ENCODE measurements at regions not wholly inside any gene's neighbourhood (a gene's known extent, or its start where the extent isn't known, plus 50 kb on each side); places are given as distances from the start of the nearest gene placed in this dataset.

DNA sequence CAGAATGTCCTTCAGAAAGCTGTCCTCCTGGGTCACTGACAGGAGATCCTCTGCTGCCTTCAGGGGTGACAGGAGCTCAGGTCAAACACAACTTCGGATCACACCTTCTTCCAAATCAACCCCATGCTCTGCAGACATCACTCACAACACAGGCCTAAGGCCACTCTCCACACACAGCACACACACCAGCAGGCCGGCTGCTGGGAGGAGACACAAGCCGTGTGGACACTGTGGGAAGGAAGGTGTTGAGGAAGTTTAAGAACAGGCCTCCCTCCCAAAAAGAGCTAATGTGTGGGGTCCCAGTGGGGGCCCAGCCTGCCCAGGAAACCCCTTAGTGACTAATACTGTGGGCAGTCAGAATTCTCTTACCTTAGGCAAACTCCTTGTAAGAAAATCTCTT, 290.3 kb upstream of the ID2 start (continued):
- TF ChIP-seq ZNF664 (tag by site-specific recombination; IDR thresholded peaks at IDR 0.05): no peak
- TF ChIP-seq ZNF518A (tag by site-specific recombination; conservative IDR thresholded peaks at IDR 0.05; ENCODE audit: low read depth): no peak
- no peak for TF ChIP-seq ZNF394 (tag by site-specific recombination; IDR thresholded peaks at IDR 0.05; ENCODE audit: borderline replicate concordance)
- no peak for TF ChIP-seq ZBTB20 (tag by site-specific recombination; IDR thresholded peaks at IDR 0.05)
- no peak for TF ChIP-seq ZBTB21 (tag by site-specific recombination; IDR thresholded peaks at IDR 0.05)

- Histone ChIP-seq H3K4me3 (ENCODE audit: low read depth, low read length) (no peak overlapping the region), H3K4me1 (ENCODE audit: control insufficient read depth, insufficient read depth, low read length) (no peaks in the 10 kb centered on the region), H3K9me3 (ENCODE audit: control insufficient read depth, insufficient read depth, low read depth, low read length) (no peaks in the 10 kb centered on the region), H3K27ac (ENCODE audit: extremely low read depth, low read depth, low read length) (no peak overlapping the region), H3K36me3 (ENCODE audit: control insufficient read depth in 2 of 2, insufficient read depth in 1 of 2, low read length in 2 of 2) (no peaks in the 10 kb centered on the region)
- TF ChIP-seq ZXDB (tag by site-specific recombination; IDR thresholded peaks at IDR 0.05): no peak
- POLR2A ChIA-PET: no interaction called here
- CTCF ChIA-PET: no interaction called here
Observed at GRCh38 chr2:8392098-8392866, 289.6 kb upstream of the ID2 start.

DNA sequence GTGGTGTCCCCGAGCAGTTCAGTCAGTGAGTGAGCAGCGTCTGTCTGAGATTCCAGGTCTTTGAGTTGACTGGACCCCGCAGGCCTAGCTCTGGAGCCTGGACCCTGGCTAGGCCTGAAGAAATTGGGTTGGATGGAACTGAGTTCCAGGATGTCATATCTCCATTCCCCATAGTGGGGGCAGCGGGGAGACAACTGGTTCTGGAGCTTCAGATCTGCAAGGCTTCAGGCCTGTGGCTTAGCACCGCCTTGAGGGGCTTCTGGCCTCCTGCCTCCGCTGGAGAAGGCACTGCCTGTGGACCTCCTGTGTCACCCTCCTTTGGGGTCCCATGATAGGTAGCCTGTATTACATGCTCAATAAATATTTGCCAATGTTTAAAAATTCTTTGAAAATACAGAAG, 288.4 kb upstream of the ID2 start:
- CTCF ChIA-PET: no interaction called here

More for the DNA sequence above, 288.4 kb upstream of the ID2 start:
- Histone ChIP-seq H3K4me1 (ENCODE audit: control insufficient read depth, insufficient read depth, low read length) (no peaks in the 10 kb centered on the region), H3K27ac (ENCODE audit: extremely low read depth, low read depth, low read length) (no peak overlapping the region), H3K36me3 (ENCODE audit: control insufficient read depth in 2 of 2, insufficient read depth in 1 of 2, low read length in 2 of 2) (no peaks in the 10 kb centered on the region), H3K4me3 (ENCODE audit: low read depth, low read length) (no peak overlapping the region), H3K9me3 (ENCODE audit: control insufficient read depth, insufficient read depth, low read depth, low read length) (no peaks in the 10 kb centered on the region)
- TF ChIP-seq HOXA7 (CRISPR knock-in tag; IDR thresholded peaks at IDR 0.05; ENCODE audit: borderline replicate concordance) (no peak), EGR2 (tag by site-specific recombination; IDR thresholded peaks at IDR 0.05; ENCODE audit: low read depth) (no peak), ZNF843 (tag by site-specific recombination; IDR thresholded peaks at IDR 0.05) (no peak), ZNF366 (tag by site-specific recombination; conservative IDR thresholded peaks at IDR 0.05) (no peak), CTCF (tag by site-specific recombination; IDR thresholded peaks at IDR 0.05) (no peak), ZNF433 (tag by site-specific recombination; IDR thresholded peaks at IDR 0.05; ENCODE audit: low read depth) (no peak), ZNF600 (tag by site-specific recombination; IDR thresholded peaks at IDR 0.05) (no peak), ZNF791 (tag by site-specific recombination; IDR thresholded peaks at IDR 0.05) (no peak), YY1 (tag by site-specific recombination; IDR thresholded peaks at IDR 0.05) (no peak), OVOL3 (tag by site-specific recombination; IDR thresholded peaks at IDR 0.05) (no peak), ZNF701 (tag by site-specific recombination; IDR thresholded peaks at IDR 0.05) (no peak), ZNF530 (tag by site-specific recombination; IDR thresholded peaks at IDR 0.05; ENCODE audit: low read depth) (no peak), ZNF23 (tag by site-specific recombination; IDR thresholded peaks at IDR 0.05; ENCODE audit: borderline replicate concordance) (no peak), SCRT1 (tag by site-specific recombination; IDR thresholded peaks at IDR 0.05; ENCODE audit: borderline replicate concordance) (no peak), RBAK (tag by site-specific recombination; IDR thresholded peaks at IDR 0.05) (no peak)
- POLR2A ChIA-PET: no interaction called here
